Inflammatory macrophage (primary cell): ENCODE measurements at regions not wholly inside any gene's neighbourhood (a gene's known extent, or its start where the extent isn't known, plus 50 kb on each side); places are given as distances from the start of the nearest gene placed in this dataset.
"Not testable (repeated sequence)": the region's sequence is repeated elsewhere in the genome, so short reads cannot be mapped to it uniquely, and the experiment has no call there.

ENCODE experiments used
- DNase-seq, 2 donors: peaks; one replicate each; pipeline ENCODE4 v3.0.0-alpha.2; 2020 to 2022

- DNase-seq, result no peak
These were observed 448.7 kb upstream of the PFKP start for GRCh38 chr10:2618690-2619089.

DNA sequence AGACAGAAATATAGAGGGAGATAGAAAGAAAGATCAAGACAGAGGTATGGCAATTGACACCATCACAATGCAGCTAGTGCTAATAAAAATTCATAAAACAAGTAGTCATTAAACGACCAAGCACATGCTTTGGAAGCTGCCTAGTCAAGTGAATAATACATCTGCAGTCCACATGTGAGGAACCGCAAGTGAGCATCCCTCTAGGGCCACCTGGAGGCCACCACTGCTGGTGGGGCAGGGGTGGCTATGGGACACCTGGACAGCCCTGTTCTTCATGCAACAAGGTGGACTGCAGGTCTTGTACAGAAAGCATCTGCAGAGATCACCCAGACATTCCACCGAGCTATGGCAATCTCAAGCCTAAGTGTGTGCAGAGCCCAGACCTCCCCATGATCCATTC is 451.1 kb upstream of the PFKP start:
- no peak for DNase-seq

- DNase-seq, result no peak
These were observed 455.7 kb upstream of the PFKP start for GRCh38 chr10:2611603-2612002.

DNA sequence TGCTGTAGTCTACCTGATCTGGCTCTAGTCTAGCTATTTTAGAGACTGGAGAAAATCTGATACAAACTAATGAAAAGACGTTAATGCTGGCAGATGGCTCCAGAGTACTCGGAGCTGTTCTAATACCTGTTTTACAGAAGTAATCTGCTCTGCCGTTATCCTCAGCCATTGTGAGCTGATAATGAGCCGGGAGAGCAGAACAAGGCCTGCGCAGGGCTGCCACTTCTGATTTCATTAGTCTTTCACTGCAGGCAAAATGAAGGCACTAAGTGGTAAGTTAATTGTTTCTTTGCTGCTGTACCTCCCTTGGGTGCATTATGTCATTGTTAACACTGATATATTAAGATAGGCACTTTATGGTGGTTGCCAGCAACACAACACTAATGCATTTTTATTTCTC is 456.4 kb upstream of the PFKP start:
- DNase-seq, result no peak

GRCh38 chr10:2604891-2605290 is 462.5 kb upstream of the PFKP start:
- DNase-seq, result no peak

GRCh38 chr10:2599571-2599970 is 467.8 kb upstream of the PFKP start:
- DNase-seq, result no peak

DNA sequence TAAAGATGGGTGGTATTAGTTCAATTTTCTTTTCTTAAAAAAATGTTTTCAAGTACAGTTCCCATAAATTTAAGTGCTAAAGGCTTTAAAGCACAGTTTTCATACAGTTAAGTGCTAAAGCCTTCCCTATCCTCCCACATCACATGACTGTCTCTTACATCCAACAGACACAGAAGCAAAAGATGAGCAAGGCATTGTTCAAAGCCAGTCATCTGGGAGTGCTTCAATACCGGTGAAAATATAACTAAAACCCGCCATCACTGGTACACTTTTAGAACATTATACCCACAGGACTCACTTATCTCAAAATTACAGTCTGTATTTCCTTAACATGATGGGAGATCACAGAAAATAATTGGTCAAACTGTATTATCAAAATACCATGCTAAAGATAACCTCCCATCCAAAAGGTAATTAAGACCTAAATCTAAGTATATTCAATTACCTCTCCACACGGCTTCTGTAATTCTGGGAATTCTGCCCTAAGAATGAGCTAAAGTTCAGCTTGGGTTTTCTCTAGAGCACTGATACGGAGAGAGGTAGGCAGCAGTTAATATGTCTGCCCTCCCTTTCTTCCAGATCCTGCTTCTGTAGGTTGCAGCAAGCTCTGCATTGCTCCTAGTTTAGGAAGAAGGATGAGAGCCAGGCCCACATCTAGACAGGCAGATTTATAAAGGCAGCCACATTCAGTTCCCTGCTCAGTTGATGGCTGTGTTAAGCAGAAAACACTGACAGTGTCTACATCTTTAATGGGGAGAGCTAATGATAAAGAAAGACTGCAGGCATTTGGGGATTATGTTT is 474.8 kb upstream of the PFKP start:
- DNase-seq, result no peak

DNA sequence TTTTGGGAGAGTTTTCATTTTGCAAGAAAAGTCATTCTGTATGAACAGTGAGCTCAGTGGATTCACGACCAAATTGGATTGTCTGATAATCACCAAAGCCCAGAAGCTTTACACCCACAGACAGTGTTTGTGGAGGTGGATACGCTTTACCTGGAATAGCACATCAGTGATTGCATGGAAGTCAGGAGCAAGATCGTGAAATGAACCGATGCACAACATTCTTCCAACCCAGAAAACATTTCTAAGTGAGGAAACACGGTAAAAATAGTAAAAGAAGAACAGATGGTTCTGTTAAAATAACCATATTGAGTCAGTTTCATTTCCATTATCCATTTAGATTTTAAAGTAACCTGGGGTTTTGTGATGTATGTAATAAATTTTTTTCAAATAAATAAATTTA is 478.2 kb upstream of the PFKP start:
- DNase-seq, result no peak

DNA sequence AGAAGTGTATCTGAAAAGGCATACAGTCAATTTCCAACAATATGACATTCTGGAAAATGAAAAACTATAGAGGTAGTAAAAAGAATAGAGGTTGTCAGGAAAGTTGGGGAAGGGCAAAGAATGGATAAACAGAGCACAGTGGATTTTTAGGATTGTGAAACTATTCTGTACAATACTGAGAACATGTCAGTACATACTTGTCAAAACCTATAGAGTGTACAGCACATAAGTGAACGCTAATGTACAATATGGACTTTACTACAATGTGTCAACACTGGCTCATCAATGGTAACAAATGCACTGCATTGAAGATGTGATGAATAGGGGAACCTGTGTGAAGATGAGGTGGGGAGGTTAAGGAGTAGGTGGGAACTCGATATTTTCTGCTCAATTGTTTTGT is 483.0 kb upstream of the PFKP start:
- DNase-seq, result no peak

DNA sequence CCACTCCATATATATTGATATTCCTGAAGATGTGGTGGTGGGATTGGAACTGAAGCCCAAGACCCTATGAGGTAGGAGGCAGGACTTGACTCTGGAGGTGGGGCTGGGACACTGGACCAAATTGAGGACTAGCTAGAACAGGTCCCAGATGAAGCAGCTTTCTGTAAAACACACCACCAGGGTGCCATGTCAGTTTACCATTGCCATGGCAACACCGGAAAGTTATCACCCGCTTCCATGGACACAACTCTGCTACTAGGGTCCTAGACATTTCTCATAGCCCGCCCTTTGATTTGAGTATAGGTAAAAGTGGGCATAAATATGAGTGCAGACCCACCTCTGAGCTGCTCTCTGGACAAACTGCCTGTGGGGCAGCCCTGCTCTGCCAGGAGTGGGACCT is 490.5 kb upstream of the PFKP start:
- no peak for DNase-seq

- DNase-seq, result no peak
These were observed 491.9 kb upstream of the PFKP start for GRCh38 chr10:2575460-2575859.

DNA sequence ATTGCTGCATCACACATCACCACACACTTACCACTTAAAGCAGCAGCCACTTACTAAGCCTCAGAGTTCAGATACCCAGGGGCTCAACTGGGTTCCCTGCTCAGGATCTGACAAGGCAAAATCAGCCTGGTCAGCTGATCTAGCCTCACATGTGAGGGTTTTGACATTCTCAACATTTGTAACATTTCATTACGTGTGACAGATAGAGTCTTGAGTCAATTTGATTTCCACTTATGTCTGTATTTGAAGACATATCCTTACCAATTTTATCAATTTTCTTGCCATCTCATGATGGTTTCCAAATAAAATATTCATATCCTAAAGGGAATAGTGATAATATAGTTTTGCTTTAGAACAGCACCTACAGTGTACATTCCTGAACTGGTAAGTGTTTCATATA is 494.7 kb upstream of the PFKP start:
- no peak for DNase-seq

- no peak for DNase-seq
These were observed 510.5 kb upstream of the PFKP start for GRCh38 chr10:2556883-2557282.

GRCh38 chr10:2548071-2548470 is 519.3 kb upstream of the PFKP start:
- no peak for DNase-seq

DNA sequence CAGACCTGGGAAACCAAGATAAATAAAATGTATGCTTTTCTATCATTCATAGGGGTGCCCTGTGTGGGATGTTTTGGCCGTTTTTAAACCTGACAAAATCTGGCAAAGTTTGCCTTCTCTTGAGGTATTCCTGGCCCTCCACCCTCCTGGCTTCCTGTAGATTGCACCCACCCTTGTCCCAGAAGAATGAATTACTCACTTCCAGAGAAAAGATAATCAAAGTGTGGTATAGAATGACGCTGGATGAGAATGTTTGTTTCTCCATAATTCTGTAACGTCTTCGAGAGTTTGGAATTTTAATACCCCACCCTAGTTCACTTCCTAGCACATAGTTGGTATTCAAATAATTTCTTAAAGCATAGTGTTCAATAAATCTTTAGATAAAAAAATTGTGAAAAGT is 519.7 kb upstream of the PFKP start:
- no peak for DNase-seq

DNA sequence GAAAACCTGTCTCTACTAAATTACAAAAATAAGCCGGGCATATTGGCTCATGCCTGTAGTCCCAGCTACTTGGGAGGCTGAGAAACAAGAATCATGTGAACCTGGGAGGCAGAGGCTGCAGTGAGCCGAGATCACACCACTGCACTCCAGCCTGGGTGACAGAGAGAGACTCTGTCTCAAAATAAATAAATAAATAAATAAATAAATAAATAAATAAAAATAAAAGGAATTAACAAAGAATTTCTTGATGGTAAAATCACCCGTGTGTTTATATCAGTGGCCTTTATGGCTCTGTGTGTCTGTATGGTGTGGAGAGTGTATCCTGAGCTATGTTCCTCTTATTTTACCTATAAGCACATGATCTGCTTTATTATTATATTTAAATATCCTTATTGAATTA is 520.5 kb upstream of the PFKP start:
- not testable (repeated sequence) for DNase-seq

- no peak for DNase-seq
These were observed 523.4 kb upstream of the PFKP start for GRCh38 chr10:2543974-2544373.

DNA sequence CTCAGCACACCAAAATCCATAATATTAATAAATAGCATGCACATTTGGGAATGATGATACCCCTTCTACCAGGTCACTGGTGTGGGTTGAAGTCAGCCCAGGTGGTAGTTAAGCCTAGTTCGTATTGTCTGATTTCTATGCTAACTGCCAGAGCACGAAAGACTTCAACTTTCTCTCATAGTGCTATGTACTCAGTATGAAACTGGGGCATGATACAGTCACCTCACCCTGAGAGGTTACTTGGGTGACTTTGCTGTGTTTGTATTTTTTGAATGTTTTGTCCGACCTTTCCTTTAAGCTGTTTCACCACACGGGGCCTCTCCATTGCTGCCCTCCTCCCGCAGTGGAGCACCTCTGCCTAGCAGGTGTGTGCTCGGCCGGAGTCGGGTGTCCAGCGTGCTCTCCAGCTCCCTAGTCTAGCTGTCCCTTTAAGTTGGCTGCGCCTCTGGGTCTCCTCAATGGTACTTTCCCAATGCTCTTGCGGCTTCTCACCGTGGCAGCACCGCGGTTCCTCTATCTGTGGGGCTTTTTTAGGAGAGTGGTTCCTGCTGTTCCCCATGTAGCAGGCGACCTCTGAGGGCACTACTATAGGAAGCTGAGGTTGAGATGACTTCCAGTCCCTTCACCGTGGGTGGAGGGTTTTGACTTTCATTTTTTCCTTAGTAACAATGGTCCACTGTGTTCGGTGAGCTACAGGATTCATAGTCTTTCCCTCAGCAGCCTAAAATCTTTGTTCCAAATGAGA is 524.0 kb upstream of the PFKP start:
- DNase-seq, result no peak

GRCh38 chr10:2541176-2541575 is 526.2 kb upstream of the PFKP start:
- no peak for DNase-seq

- DNase-seq, result no peak
These were observed 537.4 kb upstream of the PFKP start for GRCh38 chr10:2529945-2530344.

GRCh38 chr10:2525781-2526180 is 541.6 kb upstream of the PFKP start:
- DNase-seq, result no peak

DNA sequence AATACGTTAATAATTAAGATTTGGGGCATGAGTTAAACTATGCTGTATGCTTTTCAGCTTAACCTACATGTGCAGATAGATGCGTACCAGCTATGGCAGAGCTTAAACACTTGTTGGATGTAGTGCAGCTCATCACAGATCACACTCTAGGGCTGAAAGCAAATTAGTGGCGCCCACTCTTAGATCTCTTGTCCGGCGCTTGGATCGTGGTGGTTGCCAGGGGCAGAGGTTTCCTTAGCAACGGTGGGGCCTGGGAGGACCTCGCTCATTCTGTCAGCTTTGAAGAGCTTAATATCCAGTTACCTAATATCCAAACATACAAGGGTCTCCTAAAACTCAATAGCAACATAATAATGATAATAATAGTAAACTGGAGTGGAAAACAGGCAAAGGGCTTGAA is 548.2 kb upstream of the PFKP start:
- no peak for DNase-seq

DNA sequence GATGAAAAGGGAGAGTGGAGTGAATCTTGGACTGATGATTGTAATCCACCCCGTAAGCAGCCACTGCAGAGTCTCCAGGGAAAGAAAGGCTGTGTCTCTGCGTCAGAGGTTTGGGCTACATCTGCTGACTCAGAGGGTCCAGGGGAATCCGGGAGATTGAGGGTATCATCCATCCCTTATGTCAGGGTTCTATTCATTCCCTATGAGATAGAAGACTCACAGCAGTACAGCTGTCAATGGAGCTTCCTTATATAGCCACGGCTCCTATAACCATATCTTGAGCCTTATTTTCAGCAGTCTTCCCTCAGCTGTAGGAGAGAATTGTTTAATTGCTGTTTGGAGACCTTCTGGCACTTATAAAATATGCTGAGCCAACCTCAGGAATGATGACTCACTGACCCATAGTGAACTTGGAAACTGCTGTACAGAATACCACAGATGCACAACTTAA is 558.2 kb upstream of the PFKP start:
- DNase-seq, result no peak

DNA sequence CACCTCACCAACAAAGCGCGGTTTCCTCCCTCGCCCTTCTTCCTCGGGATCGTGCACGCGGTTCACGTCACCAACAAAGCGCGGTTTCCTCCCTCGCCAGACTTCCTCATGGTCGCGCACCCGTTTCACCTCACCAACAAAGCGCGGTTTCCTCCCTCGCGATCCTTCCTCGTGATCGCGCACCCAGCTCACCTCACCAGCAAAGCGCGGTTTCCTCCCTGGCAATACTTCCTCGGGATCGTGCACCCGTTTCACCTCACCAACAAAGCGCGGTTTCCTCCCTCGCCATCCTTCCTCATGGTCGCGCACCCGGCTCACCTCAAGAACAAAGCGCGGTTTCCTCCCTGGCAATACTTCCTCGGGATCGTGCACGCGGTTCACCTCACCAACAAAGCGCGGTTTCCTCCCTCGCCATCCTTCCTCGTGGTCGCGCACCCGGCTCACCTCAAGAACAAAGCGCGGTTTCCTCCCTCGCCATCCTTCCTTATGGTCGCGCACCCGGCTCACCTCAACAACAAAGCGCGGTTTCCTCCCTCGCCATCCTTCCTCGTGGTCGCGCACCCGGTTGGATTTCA is 565.9 kb upstream of the PFKP start:
- DNase-seq, result not testable (repeated sequence)
